ENCODE measurements at regions not wholly inside any gene's neighbourhood (a gene's known extent, or its start where the extent isn't known, plus 50 kb on each side); places are given as distances from the start of the nearest gene placed in this dataset.
"Not testable (repeated sequence)": the region's sequence is repeated elsewhere in the genome, so short reads cannot be mapped to it uniquely, and the experiment has no call there.

DNA sequence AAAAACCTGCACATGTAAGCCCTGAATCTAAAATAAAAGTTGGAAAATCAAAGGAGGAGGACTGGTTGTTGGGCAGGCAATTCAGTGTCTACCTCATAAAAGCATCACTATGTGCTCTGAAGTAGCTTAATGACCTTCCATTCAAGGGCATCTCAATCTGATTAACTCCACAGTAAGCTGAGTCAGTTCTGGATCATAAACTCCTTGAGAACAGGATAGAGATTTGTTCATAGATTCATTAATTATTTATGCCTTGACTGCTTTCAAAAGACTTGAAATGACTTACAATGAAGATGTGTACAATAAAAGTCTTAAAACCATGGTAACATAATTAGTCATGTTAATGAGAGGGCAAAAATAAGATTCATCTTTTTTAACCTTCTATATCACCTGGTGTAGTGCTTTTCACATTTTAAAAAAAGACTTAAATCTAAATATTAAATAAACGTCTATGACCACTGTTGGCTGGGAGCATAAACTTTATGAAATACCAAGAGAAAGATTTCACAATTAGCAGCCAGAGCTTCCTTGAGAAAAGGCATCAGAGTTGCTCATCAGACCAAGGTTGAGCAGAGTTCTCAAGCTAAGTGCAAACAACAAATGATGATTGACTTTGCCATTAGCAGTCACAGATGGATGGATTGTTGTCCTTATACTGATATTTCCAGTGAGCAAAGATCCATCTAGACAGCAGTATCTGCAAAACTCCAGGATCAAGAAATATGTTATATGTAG lies 237.3 kb upstream of the THUMPD2 start:
- POLR2A ChIA-PET, result no interaction called here
- CTCF ChIA-PET, result no interaction called here
- Histone ChIP-seq H3K4me3 (ENCODE audit: low read length) (no peak overlapping the region), H3K27ac (ENCODE audit: low read depth, low read length) (no peak overlapping the region), H3K27me3 (ENCODE audit: insufficient read depth, low read length, poor library complexity, severe bottlenecking) (no peaks in the 10 kb centered on the region), H3K36me3 (ENCODE audit: insufficient read depth, low read length) (no peaks in the 10 kb centered on the region), H3K9me3 (ENCODE audit: low read length) (no peaks in the 10 kb centered on the region), H3K4me1 (ENCODE audit: insufficient read depth, low read length) (no peaks in the 10 kb centered on the region)
- H3K27me3 Mint-ChIP-seq, result no peaks in the 10 kb centered on the region
- H3K4me3 Mint-ChIP-seq, result no peak overlapping the region
- DNase-seq, result no peak
- no peaks in the 10 kb centered on the region for H3K36me3 Mint-ChIP-seq
- no peaks in the 10 kb centered on the region for H3K4me1 Mint-ChIP-seq
- no peak overlapping the region for H3K27ac Mint-ChIP-seq
- peaks cover 8 to 12% (median 9%) of the 10 kb centered on the region in 5 donors for H3K9me3 Mint-ChIP-seq

DNA sequence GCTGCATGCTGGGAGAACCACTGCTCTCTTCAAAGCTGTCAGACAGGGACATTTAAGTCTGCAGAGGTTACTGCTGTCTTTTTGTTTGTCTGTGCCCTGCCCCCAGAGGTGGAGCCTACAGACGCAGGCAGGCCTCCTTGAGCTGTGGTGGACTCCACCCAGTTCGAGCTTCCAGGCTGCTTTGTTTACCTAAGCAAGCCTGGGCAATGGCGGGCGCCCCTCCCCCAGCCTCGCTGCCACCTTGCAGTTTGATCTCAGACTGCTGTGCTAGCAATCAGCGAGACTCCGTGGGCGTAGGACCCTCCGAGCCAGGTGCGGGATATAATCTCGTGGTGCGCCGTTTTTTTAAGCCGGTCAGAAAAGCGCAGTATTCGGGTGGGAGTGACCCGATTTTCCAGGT lies 234.9 kb upstream of the THUMPD2 start:
- H3K36me3 ChIP-seq (ENCODE audit: insufficient read depth, low read length); H3K36me3 Mint-ChIP-seq; CTCF ChIA-PET: not testable (repeated sequence)

DNA sequence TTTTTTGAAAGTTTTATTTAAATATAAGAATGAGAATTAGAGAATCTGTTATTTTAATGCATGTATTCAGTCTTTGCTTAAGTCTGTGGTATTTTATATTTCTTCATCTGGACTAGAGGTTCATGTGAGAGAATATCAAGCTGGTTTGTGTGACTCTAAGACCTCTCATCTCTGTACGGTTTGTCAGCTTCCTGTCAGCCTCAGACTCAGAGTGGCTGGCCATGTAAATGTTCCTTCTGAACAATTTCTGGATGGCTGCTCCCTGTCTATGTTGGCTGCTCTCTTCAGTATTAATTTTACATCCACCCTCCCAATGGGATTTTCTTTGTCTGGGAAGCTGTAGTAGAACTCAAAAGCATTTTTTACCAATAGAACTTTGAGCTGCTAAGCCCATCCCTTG lies 225.3 kb upstream of the THUMPD2 start:
- Histone ChIP-seq H3K36me3 (ENCODE audit: insufficient read depth, low read length) (no peaks in the 10 kb centered on the region), H3K9me3 (ENCODE audit: low read length) (no peaks in the 10 kb centered on the region), H3K27ac (ENCODE audit: low read depth, low read length) (no peak overlapping the region), H3K4me1 (ENCODE audit: insufficient read depth, low read length) (no peaks in the 10 kb centered on the region), H3K27me3 (ENCODE audit: insufficient read depth, low read length, poor library complexity, severe bottlenecking) (no peaks in the 10 kb centered on the region), H3K4me3 (ENCODE audit: low read length) (no peak overlapping the region)
- no peak for DNase-seq
- CTCF ChIA-PET, result no interaction called here
- Mint-ChIP-seq H3K4me1 (no peaks in the 10 kb centered on the region), H3K27me3 (no peaks in the 10 kb centered on the region), H3K27ac (no peak overlapping the region), H3K36me3 (no peaks in the 10 kb centered on the region), H3K9me3 (peaks cover 0 to 2% (median 0%) of the 10 kb centered on the region in 5 donors), H3K4me3 (no peak overlapping the region)
- POLR2A ChIA-PET, result no interaction called here

More for the DNA sequence above, 234.9 kb upstream of the THUMPD2 start:
- DNase-seq; H3K4me3 ChIP-seq (ENCODE audit: low read length); H3K27ac Mint-ChIP-seq; H3K27me3 ChIP-seq (ENCODE audit: insufficient read depth, low read length, poor library complexity, severe bottlenecking); H3K4me1 ChIP-seq (ENCODE audit: insufficient read depth, low read length); H3K27ac ChIP-seq (ENCODE audit: low read depth, low read length); POLR2A ChIA-PET; H3K9me3 ChIP-seq (ENCODE audit: low read length); H3K4me3 Mint-ChIP-seq; H3K27me3 Mint-ChIP-seq; H3K4me1 Mint-ChIP-seq: not testable (repeated sequence)
- peaks cover 0 to 13% (median 4%) of the 10 kb centered on the region in 5 donors for H3K9me3 Mint-ChIP-seq

DNA sequence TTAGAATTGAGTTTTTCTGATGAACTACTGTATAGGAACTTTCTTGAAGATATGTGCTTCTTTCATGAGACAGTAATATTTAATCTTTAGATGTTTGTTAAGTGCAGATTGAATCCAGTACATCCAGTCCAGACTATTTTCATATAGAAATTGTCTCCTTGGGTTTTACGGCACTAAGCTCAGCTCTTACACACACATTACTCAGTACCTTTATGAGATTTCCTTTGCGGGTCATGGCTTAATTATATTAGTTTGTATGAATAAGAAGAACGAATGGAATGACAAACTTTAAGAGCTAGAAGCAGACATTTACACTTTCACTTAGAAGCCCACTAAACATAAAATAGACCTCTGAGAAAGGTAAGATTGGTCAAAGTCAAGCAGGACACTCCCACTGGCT lies 223.3 kb upstream of the THUMPD2 start:
- Histone ChIP-seq H3K27ac (ENCODE audit: low read depth, low read length) (no peak overlapping the region), H3K36me3 (ENCODE audit: insufficient read depth, low read length) (no peaks in the 10 kb centered on the region), H3K27me3 (ENCODE audit: insufficient read depth, low read length, poor library complexity, severe bottlenecking) (no peaks in the 10 kb centered on the region), H3K4me3 (ENCODE audit: low read length) (no peak overlapping the region), H3K4me1 (ENCODE audit: insufficient read depth, low read length) (no peaks in the 10 kb centered on the region), H3K9me3 (ENCODE audit: low read length) (no peaks in the 10 kb centered on the region)
- POLR2A ChIA-PET, result no interaction called here
- H3K27ac Mint-ChIP-seq, result no peak overlapping the region
- DNase-seq, result no peak
- CTCF ChIA-PET, result no interaction called here
- H3K4me1 Mint-ChIP-seq, result no peaks in the 10 kb centered on the region
- no peak overlapping the region for H3K4me3 Mint-ChIP-seq
- no peaks in the 10 kb centered on the region for H3K36me3 Mint-ChIP-seq
- no peaks in the 10 kb centered on the region for H3K27me3 Mint-ChIP-seq
- H3K9me3 Mint-ChIP-seq, result peaks cover 0 to 2% (median 0%) of the 10 kb centered on the region in 5 donors

DNA sequence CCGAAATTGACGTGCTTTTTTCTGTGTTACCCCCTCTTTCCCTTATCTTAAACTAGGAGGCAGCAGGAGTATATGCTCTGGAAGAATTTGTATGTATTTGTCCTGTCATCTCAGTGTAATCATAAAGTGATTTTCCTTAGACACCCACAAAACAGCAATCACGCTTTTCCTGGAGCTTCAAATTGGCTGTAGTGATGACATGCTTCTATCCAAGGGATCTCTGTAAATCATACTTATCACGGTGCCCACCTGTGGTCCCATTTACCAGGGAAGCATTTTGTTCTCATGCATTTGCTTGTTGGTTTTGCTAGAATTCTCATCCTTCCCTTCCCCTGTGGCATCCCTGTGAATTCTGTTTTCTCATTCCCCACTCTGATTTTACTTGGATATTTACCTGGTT lies 220.8 kb upstream of the THUMPD2 start:
- Histone ChIP-seq H3K9me3 (ENCODE audit: low read length) (no peaks in the 10 kb centered on the region), H3K36me3 (ENCODE audit: insufficient read depth, low read length) (no peaks in the 10 kb centered on the region), H3K27ac (ENCODE audit: low read depth, low read length) (no peak overlapping the region), H3K4me1 (ENCODE audit: insufficient read depth, low read length) (no peaks in the 10 kb centered on the region), H3K27me3 (ENCODE audit: insufficient read depth, low read length, poor library complexity, severe bottlenecking) (no peaks in the 10 kb centered on the region), H3K4me3 (ENCODE audit: low read length) (no peak overlapping the region)
- Mint-ChIP-seq H3K9me3 (peaks cover 0 to 2% (median 0%) of the 10 kb centered on the region in 5 donors), H3K36me3 (no peaks in the 10 kb centered on the region), H3K27me3 (no peaks in the 10 kb centered on the region), H3K27ac (no peak overlapping the region), H3K4me3 (no peak overlapping the region), H3K4me1 (no peaks in the 10 kb centered on the region)
- ChIA-PET POLR2A (no interaction called here), CTCF (no interaction called here)
- DNase-seq, result no peak

DNA sequence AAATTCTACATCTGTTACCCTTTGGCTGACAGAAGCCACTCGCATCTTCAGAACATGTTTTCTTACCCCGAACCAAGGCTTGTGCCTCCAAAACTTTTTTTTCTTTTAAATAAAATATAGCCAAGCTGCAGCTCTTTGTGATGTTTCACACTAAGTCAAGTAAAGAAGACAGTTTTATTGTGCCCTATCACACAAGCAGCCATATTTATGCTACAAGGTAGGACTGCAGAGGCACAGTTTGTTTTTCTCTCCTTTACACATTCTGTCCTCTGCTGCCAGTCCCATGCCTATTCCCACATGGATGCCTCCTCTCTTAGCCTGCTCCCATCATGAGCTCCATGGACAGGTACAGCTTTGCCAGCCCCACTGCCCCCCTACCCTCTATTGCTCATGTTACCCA lies 219.6 kb upstream of the THUMPD2 start:
- POLR2A ChIA-PET, result no interaction called here

DNA sequence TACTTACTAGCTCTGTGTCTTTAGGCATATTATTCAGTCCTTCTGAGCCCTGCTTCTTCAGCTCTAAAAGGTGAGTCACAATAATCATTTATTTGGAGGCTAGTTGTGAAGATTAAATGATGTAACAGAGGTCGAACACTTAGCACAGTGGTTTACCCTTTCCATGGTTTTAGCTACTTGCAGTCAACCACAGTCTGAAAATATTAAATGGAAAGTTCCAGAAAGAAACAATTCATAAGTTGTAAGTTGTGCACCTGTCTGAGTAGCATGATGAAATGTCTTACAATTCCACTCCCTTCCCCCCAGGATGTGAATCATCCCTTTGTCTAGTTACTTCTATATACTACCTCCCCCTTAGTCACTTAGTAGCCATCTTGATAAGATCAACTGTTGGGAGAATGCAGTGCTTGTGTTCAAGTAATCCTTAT lies 217.6 kb upstream of the THUMPD2 start:
- no peaks in the 10 kb centered on the region for H3K9me3 ChIP-seq (ENCODE audit: low read length)
- Mint-ChIP-seq H3K36me3 (no peaks in the 10 kb centered on the region), H3K4me3 (no peak overlapping the region), H3K4me1 (no peaks in the 10 kb centered on the region), H3K9me3 (no peaks in the 10 kb centered on the region), H3K27me3 (no peaks in the 10 kb centered on the region), H3K27ac (no peak overlapping the region)
- CTCF ChIA-PET, result no interaction called here
- no peaks in the 10 kb centered on the region for H3K27me3 ChIP-seq (ENCODE audit: insufficient read depth, low read length, poor library complexity, severe bottlenecking)
- POLR2A ChIA-PET, result no interaction called here
- no peaks in the 10 kb centered on the region for H3K36me3 ChIP-seq (ENCODE audit: insufficient read depth, low read length)
- no peak overlapping the region for H3K27ac ChIP-seq (ENCODE audit: low read depth, low read length)
- no peak for DNase-seq
- H3K4me3 ChIP-seq (ENCODE audit: low read length), result no peak overlapping the region
- no peaks in the 10 kb centered on the region for H3K4me1 ChIP-seq (ENCODE audit: insufficient read depth, low read length)

More for the DNA sequence above, 219.6 kb upstream of the THUMPD2 start:
- no peak overlapping the region for H3K4me3 Mint-ChIP-seq
- no peak overlapping the region for H3K27ac Mint-ChIP-seq
- H3K27me3 Mint-ChIP-seq, result no peaks in the 10 kb centered on the region
- Histone ChIP-seq H3K4me1 (ENCODE audit: insufficient read depth, low read length) (no peaks in the 10 kb centered on the region), H3K4me3 (ENCODE audit: low read length) (no peak overlapping the region), H3K27me3 (ENCODE audit: insufficient read depth, low read length, poor library complexity, severe bottlenecking) (no peaks in the 10 kb centered on the region), H3K9me3 (ENCODE audit: low read length) (no peaks in the 10 kb centered on the region), H3K27ac (ENCODE audit: low read depth, low read length) (no peak overlapping the region), H3K36me3 (ENCODE audit: insufficient read depth, low read length) (no peaks in the 10 kb centered on the region)
- H3K9me3 Mint-ChIP-seq, result no peaks in the 10 kb centered on the region
- DNase-seq, result no peak
- no peaks in the 10 kb centered on the region for H3K36me3 Mint-ChIP-seq
- no peaks in the 10 kb centered on the region for H3K4me1 Mint-ChIP-seq
- CTCF ChIA-PET, result no interaction called here

DNA sequence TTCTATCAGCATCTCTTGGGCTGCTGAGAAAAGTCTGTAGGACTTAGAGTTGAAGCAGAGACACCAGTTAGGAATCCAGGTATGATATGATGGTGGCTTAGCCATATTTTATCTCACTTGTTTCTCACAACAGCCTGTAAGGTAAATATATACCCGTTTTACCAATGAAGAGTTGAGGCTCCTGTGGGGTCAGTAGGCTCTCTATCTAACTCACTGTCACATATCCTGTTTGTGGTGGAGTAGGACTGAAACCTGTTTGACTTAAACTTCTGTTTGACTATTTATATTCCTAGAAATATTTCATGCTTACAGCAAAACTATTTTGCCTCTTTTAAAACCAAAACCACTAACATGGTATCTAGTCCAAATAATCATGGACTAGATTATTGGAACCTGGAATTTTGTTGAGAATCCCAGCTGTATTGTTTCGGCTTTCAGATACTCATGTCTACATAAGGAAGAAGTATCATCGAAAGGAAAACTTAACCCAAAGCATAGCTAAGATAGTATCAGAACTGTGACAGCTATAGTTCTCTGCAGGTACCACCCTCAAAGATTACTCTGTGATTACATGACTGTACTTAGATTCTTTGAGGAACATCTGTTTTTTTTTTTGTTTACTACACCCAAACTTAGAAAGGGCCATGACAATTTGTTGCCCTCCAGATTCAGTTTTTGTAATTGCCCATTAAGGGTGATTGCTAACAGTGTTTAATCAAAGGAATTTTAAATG lies 216.1 kb upstream of the THUMPD2 start:
- CTCF ChIA-PET, result no interaction called here
- H3K9me3 ChIP-seq (ENCODE audit: low read length), result no peaks in the 10 kb centered on the region
- no peaks in the 10 kb centered on the region for H3K36me3 ChIP-seq (ENCODE audit: insufficient read depth, low read length)
- Mint-ChIP-seq H3K36me3 (no peaks in the 10 kb centered on the region), H3K4me1 (no peaks in the 10 kb centered on the region), H3K27ac (no peak overlapping the region), H3K9me3 (no peaks in the 10 kb centered on the region), H3K4me3 (no peak overlapping the region), H3K27me3 (no peaks in the 10 kb centered on the region)
- no peaks in the 10 kb centered on the region for H3K4me1 ChIP-seq (ENCODE audit: insufficient read depth, low read length)
- no peak for DNase-seq
- no peak overlapping the region for H3K4me3 ChIP-seq (ENCODE audit: low read length)
- POLR2A ChIA-PET, result no interaction called here
- no peak overlapping the region for H3K27ac ChIP-seq (ENCODE audit: low read depth, low read length)
- H3K27me3 ChIP-seq (ENCODE audit: insufficient read depth, low read length, poor library complexity, severe bottlenecking), result no peaks in the 10 kb centered on the region
